ENCODE measurements at regions not wholly inside any gene's neighbourhood (a gene's known extent, or its start where the extent isn't known, plus 50 kb on each side); places are given as distances from the start of the nearest gene placed in this dataset.
"Not testable (repeated sequence)": the region's sequence is repeated elsewhere in the genome, so short reads cannot be mapped to it uniquely, and the experiment has no call there.

DNA sequence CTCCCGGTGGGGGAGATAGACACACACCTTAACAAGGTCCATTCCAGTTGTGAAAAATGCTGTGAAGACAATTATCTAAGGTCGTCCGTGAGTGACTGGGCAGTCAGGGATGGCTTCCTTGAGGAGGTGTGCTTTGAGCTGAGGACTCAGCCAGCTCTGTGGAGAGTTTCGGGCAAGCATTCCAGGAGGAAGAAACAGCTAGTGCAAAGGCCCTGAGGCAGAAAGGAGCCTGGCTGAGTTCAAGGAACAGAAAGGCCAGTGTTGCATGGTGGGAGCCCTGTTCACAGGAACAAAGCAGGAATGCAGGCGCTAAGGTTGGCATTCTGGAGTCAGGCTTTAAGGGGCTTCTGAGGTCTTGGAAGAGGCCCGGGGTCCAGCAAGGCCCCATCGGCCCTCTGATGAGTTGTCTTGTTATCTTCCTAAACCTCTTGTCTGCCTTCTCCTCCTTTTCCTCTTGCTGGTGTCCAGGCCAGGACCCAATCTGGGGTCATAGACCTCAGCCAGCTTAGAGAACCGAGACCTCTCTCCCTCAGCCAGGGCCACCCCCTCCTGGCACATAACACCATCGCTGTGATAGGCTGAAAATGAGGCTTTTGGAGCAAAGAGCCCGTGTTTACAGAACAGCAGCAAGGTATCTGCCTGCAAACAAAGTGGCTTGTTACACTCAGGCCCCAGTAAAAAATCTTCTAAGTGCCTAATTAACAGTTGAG lies 270.2 kb upstream of the MVB12B start:
- DNase-seq (ENCODE audit: low spot score), result no peak

DNA sequence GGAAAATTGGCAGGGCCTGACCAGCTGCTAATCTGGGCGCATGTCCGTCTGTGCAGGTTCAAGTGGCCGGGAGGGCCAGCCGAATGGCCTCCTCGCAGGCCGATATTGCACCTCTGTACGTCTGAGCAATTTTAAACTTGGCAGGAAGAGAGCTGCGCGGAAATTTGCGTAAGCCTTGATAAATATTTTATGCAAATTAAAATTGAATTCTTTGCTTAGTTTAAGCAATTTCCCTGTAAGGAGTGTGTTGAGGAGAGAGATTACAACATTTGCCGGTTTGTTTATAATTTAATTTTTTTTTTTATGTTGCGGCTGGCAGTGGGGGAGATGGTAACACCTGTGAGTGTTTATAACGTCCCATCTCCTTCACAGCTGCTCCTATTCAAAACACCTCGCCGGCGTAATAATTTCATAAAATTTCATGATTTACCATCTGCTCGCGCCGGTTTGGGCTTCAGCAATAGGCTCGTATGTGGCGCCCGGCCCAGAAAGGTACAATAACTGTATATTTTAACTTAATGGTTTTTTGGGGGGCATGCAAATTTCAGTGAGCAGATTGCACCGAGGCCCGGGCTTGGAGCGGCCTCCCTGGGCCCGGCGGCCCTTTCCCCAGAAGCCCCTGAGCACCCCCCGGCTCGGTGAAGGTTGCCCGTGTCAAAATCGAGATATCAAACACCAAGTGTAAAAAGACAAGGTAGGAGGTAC lies 269.4 kb upstream of the MVB12B start:
- no peak for DNase-seq (ENCODE audit: low spot score)

DNA sequence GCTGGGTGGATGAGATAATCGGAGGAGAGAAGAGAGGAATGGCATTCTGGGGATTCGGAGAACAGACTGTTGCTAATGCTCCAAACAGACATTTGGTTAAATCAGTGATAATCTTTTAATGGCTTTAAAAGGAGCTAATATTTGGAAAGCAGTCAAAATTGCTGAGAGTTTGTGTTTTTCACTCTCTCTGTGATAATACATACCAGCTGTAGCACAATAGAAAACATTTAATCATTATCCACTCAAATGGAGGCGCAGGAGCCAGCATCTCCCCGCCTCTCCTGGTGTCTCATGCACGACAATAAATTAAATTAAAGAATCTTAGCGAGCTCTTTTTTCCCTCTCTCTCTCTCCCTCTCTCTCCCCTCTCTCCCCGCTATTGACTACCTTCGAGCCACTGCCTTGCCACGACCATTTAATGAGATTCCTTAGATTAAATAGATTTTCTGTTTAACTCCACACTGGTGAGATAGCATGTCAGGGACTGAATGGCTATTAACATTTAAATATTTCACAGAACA lies 268.6 kb upstream of the MVB12B start:
- DNase-seq (ENCODE audit: low spot score), result no peak

DNA sequence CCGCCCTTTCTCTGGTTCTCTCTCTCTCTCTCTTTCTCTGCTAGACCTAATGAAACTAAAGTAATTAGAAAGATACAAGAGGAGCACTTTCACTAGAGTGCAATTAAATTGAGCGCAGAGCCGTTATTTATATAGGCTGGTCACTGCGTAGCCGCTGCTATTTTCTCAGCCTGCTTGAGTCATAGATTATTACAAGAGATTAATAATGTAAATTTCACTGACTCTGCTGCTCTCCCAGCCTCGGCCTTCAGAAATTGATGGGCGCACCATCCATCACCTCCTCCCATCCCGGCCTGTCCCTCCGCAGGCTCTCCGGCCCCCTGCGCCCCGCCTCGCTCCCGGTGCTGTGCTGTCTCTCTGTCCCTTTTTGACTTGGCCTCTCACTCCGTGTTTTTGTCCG lies 268.0 kb upstream of the MVB12B start:
- no peak for DNase-seq (ENCODE audit: low spot score)

GRCh38 chr9:126061575-126061974 lies 265.1 kb upstream of the MVB12B start:
- no peak for DNase-seq (ENCODE audit: low spot score)

- no peak for DNase-seq (ENCODE audit: low spot score)
Measured at GRCh38 chr9:126062158-126062886, 264.3 kb upstream of the MVB12B start.

DNA sequence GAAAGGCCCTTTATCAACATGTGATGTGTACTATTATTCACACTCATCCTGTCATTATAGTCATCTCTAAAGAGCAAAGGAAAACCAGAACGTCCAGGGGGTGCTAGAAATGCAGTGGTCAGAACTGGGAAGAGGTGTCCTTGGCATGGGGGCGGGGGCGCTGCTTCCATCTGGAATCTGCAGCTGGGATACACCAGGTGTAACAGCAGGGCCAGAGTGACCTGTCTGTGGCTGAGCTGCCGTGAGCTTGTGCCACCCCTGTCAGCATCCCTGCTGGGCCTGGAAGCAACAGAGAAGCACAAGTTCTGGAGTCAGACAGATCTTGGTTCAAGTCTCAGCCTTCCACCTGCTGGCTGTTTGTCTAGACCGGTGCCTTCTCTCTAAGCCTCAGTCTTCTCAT lies 263.3 kb upstream of the MVB12B start:
- DNase-seq (ENCODE audit: low spot score), result no peak

- no peak for DNase-seq (ENCODE audit: low spot score)
Measured at GRCh38 chr9:126066131-126066530, 260.5 kb upstream of the MVB12B start.

GRCh38 chr9:126067031-126067734 lies 259.4 kb upstream of the MVB12B start:
- no peak for DNase-seq (ENCODE audit: low spot score)

DNA sequence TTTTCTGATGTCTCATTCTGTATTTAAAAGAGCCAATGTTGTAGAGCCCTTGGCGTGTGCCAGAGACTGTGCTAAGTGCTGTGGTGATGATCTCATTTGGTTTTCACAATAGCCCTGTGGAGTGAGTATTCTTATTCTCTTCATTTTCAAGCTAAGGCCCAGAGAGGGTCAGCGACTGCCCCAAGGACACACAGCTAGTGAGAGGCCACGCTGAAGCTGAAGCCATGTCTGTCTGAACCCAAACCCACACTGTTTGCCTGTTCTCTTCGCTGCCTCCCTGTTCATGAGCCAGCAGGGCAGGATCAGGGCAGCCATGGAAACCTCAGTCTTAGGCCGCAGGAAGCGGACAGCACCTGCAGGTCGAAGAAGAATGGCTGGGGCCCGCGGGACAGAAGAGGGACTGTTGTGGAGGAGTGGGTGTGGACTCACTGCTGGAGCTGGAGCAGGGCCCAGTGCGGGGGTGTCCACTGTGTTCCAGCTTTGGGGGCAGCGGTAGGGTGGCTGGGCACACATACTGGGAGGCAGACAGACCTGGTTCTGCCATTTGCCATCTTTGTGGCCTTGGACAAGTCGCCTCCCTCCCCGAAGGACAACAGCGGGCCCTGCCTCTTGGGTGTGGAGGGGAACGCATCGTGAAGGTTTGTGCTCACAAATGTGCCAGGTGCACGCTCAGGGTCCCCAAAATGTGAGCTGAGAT lies 257.9 kb upstream of the MVB12B start:
- no peak for DNase-seq (ENCODE audit: low spot score)

DNA sequence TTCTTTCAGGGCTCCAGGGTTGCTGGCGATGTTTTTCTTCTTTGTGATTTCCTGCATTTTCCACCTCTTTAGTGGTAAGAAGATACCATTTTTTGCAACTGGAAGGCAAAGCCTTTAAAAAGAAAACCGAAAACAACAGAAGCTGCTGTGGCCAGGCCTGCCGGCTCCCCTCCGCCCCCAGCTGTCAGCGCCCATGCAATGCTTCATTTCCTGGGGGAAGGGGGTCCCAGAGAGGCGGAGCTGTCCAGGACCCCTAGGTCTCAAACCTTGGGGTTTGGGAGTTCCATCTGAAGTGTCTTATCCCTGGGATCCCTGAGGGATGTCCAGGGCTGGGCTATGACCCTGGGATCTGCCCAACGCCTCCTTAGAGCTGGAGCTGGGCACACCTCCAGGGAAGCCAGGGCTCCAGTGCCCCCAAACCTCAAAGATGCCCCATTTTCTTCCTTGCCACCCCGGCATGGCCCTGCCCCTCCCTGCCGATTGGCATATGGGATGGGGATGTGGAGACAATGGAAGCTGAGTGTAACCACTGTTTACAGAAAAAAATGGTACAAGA lies 257.2 kb upstream of the MVB12B start:
- DNase-seq (ENCODE audit: low spot score), result no peak

DNA sequence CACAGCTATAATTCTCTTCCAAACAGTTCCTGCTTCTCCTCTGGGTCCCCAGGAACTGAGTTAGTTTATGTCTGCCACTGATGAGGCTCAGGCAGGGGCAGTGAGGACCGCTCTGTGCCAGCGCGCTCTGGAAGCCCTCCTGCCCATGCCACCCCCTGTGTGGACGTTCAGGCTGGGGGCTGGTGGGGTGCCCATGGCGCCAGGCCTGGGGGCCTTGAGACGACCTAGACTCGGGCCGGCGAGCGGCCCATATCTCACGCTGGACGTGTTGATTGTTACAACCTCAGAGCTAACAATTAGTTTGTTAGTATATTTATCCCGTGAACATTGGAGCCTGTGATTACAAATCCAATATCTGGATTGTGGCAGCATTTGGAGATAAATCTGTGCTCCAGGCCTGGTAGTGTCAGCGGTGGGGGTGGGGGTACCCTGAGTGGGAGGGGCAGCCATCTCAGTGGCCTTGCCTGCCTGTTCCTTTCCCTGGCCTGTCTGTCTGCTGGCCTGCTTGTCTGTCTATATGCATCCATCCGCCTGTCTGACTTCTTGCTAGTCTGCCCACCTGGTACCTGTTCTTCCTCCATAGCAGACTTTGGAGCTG lies 256.5 kb upstream of the MVB12B start:
- no peak for DNase-seq (ENCODE audit: low spot score)

DNA sequence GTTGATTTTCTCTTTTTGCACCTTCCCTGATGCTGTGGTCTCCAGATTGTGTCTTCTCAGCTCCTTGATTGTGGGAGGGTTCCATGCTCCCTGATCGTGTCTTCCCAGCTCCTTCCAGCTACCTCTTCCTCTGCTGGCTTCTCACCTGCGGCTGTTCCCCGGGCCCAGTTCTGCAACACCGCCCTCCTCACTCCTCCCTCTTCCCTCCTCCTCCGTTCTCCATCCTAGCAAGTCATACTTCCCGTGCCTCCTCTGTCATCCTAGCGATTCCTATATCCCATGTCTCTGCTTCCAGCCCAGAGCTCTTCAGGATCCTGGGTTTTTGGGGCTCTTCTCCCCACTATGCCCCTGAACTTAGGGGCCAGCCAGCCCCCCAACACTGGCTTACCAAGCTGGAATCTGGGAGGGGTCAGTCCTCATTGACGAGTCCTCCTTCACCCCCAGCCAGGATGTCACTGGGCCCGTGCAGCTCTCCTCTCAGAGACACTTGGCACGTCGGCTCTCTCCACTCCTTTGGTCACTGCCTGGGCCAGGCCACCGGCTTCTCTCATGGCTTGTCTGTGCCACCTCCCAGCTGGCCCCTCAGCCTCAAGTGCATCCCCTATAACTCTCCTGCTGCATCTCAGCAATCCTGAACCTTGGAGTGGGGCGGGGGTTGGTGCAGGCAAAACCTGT lies 255.4 kb upstream of the MVB12B start:
- no peak for DNase-seq (ENCODE audit: low spot score)

DNA sequence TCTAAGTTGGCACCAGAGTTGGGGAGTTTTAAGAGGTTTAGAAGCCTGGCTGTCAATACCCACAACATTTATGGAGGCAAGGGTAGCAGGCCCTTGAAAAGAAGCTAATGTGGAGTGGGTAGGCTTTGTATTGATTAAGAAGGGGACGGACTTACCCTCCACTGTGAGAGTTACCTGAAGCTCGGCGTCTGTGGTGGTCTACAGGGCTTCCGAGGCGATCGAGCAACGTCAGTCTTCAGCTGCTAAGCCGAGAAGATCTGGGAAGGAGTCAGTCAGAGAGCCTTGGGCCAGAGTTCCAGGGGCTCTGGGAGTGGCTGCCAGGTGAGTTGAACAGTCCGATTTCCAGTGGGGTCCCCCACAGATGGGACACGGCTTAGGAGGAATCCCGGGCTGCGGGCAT lies 249.0 kb upstream of the MVB12B start:
- not testable (repeated sequence) for DNase-seq (ENCODE audit: low spot score)

- DNase-seq (ENCODE audit: low spot score), result no peak
Measured at GRCh38 chr9:126080641-126081040, 246.0 kb upstream of the MVB12B start.

DNA sequence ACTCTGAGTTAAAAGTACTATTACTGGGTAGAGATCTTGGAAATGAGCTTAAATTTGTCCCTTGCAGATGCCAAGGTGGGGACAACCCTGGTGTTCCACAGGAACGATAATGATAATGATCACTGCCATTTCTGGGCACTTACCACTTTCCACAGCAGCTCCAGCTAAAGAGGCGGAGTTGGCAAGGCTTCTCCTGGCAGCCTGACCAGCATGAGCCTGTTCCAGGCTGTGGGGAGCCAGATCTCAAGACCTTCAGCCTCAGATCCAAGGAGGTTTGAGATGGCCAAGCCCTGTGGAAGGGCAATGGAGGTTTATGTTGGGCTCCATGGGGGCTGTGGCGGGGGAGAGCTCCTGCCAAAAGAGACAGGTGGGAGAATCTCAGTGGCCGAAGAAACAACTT lies 244.9 kb upstream of the MVB12B start:
- no peak for DNase-seq (ENCODE audit: low spot score)

DNA sequence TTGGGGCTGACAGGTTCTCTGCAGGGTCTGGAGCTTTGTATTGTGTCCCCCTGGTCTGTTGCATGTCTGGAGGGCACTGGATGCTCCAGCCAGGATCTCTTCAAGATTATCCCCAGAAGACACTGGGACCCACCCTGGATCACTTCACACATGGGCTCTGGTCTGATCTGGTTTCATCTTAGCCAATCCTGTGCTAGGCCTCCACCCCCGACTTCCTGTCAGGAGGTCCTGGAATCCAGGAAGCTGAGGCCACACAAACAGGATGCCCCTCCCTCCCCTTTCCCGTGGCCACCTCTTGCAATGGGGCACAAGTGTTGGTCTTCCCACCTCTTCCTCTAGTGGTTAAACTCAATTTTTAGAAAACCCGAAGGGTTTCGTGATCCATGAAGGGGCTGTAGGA lies 242.6 kb upstream of the MVB12B start:
- no peak for DNase-seq (ENCODE audit: low spot score)

DNA sequence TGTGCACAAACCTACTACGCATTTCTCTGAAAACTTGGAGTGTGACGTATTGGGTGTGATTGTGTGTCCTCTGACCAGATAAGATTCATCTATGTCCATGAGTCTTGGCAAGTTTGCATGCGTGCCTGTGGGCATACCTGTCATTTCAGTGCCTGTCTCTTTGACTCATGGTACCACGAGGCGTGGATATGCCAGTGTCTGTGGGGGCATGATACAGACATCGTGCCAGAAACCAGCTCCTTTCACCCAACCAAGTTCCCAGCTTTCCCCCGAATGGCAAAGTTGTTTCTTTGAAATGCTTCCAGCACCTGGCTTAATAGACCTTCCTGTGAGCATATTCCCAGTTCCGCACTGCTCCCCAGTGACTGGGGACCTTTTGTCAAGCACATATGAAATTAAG lies 241.9 kb upstream of the MVB12B start:
- no peak for DNase-seq (ENCODE audit: low spot score)

- no peak for DNase-seq (ENCODE audit: low spot score)
Measured at GRCh38 chr9:126085170-126085569, 241.5 kb upstream of the MVB12B start.

GRCh38 chr9:126088336-126088735 lies 238.3 kb upstream of the MVB12B start:
- DNase-seq (ENCODE audit: low spot score), result no peak

All from GM03348 (cell line).